ENCODE measurements at regions not wholly inside any gene's neighbourhood (a gene's known extent, or its start where the extent isn't known, plus 50 kb on each side); places are given as distances from the start of the nearest gene placed in this dataset.

- TF ChIP-seq ZNF432 (CRISPR knock-in tag; IDR thresholded peaks at IDR 0.05; ENCODE audit: borderline replicate concordance) (no peak), REST (IDR thresholded peaks at IDR 0.05; ENCODE audit: borderline replicate concordance in 1 of 2, low read depth in 1 of 2, low read length in 2 of 2) (peak in 1 of 2 experiments; percentile 10; a peak in 1 of 4 replicates), ZBTB7B (CRISPR knock-in tag; IDR thresholded peaks at IDR 0.05) (peak; percentile 56; the same call in 1 of the 2 replicates), NONO (IDR thresholded peaks at IDR 0.05) (no peak), NONO (CRISPR knock-in tag; conservative IDR thresholded peaks at IDR 0.05) (0 out of 2 replicates have a peak, but pooled peaks have one; percentile 3), ZNF234 (CRISPR knock-in tag; conservative IDR thresholded peaks at IDR 0.05) (no peak), HOXA3 (CRISPR knock-in tag; IDR thresholded peaks at IDR 0.05) (peak; percentile 18; the same call in 1 of the 2 replicates), ZFP62 (CRISPR knock-in tag; IDR thresholded peaks at IDR 0.05) (no peak), SP5 (CRISPR knock-in tag; IDR thresholded peaks at IDR 0.05; ENCODE audit: borderline replicate concordance, low read depth) (peak; percentile 27; the same call in 1 of the 2 replicates), ZNF333 (CRISPR knock-in tag; IDR thresholded peaks at IDR 0.05; ENCODE audit: borderline replicate concordance) (no peak), ZFY (CRISPR knock-in tag; IDR thresholded peaks at IDR 0.05) (no peak), NFE2 (CRISPR knock-in tag; IDR thresholded peaks at IDR 0.05) (0 out of 2 replicates have a peak, but pooled peaks have one; percentile 43), ZNF552 (CRISPR knock-in tag; IDR thresholded peaks at IDR 0.05; ENCODE audit: borderline replicate concordance) (no peak), ZNF431 (CRISPR knock-in tag; IDR thresholded peaks at IDR 0.05; ENCODE audit: borderline replicate concordance, low read depth) (no peak), ELF3 (CRISPR knock-in tag; IDR thresholded peaks at IDR 0.05) (peak; percentile 35; the same call in 1 of the 2 replicates), ZNF343 (CRISPR knock-in tag; IDR thresholded peaks at IDR 0.05) (no peak), ZBTB10 (CRISPR knock-in tag; IDR thresholded peaks at IDR 0.05; ENCODE audit: borderline replicate concordance) (no peak), DMAP1 (CRISPR knock-in tag; IDR thresholded peaks at IDR 0.05) (peak; percentile 51; the same call in 1 of the 2 replicates), ZFP36L2 (CRISPR knock-in tag; IDR thresholded peaks at IDR 0.05) (no peak), KAT8 (CRISPR knock-in tag; IDR thresholded peaks at IDR 0.05) (0 out of 2 replicates have a peak, but pooled peaks have one; percentile 38), ZNF143 (CRISPR knock-in tag; IDR thresholded peaks at IDR 0.05) (0 out of 2 replicates have a peak, but pooled peaks have one; percentile 35)
These were observed 53.0 kb upstream of the GRAMD2B start (continued) for GRCh38 chr5:126369995-126370731.

Measured in HepG2 (cell line).